Trophoblast cell (in vitro differentiated cells and primary cell): ENCODE measurements at regions not wholly inside any gene's neighbourhood (a gene's known extent, or its start where the extent isn't known, plus 50 kb on each side); places are given as distances from the start of the nearest gene placed in this dataset.

Experiments
- DNase-seq, 2 donors: peaks; one replicate each; pipeline ENCODE4 v3.0.0-alpha.2; 2016
- H2AFZ ChIP-seq: 2 replicates; pipeline ENCODE4 v1.6.1; 2013; ENCODE audit warnings: low read length, moderate library complexity, mild to moderate bottlenecking; ENCODE audit not compliant: insufficient read depth, poor library complexity
- H2AK5ac ChIP-seq: 2 replicates; pipeline ENCODE4 v1.6.1; 2013; ENCODE audit warnings: mild to moderate bottlenecking, low read length
- H2BK120ac ChIP-seq: 2 replicates; pipeline ENCODE4 v1.6.1; 2013; ENCODE audit warnings: low read length, mild to moderate bottlenecking, moderate library complexity; ENCODE audit not compliant: insufficient read depth, poor library complexity
- H2BK12ac ChIP-seq: 2 replicates; pipeline ENCODE4 v1.6.1; 2013; ENCODE audit warnings: mild to moderate bottlenecking, low read length, moderate library complexity
- H2BK5ac ChIP-seq: 2 replicates; pipeline ENCODE4 v1.6.1; 2013; ENCODE audit warnings: low read length, low read depth, moderate library complexity, mild to moderate bottlenecking; ENCODE audit not compliant: poor library complexity
- H3K14ac ChIP-seq: 2 replicates; pipeline ENCODE4 v1.6.1; 2013; ENCODE audit warnings: mild to moderate bottlenecking, low read length
- H3K18ac ChIP-seq: 2 replicates; pipeline ENCODE4 v1.6.1; 2013; ENCODE audit warnings: mild to moderate bottlenecking, low read length
- H3K23ac ChIP-seq: 2 replicates; pipeline ENCODE4 v1.6.1; 2013; ENCODE audit warnings: low read length
- H3K27ac ChIP-seq: 2 replicates; pipeline ENCODE4 v1.5.1; 2013; ENCODE audit warnings: low read depth, mild to moderate bottlenecking, inconsistent platforms, low read length, moderate library complexity
- H3K27me3 ChIP-seq: 2 replicates; pipeline ENCODE4 v1.6.1; 2013; ENCODE audit warnings: inconsistent platforms, mild to moderate bottlenecking, low read length, moderate library complexity; ENCODE audit not compliant: insufficient read depth
- H3K36me3 ChIP-seq, 2 experiments: 1 replicate in 1 of 2; 2 replicates in 1 of 2; pipeline ENCODE4 v1.6.1; 2013; ENCODE audit warnings: low read length in 2 of 2, mild to moderate bottlenecking in 2 of 2, moderate library complexity in 1 of 2; ENCODE audit not compliant: insufficient read depth in 2 of 2, control insufficient read depth in 1 of 2
- H3K4ac ChIP-seq: 2 replicates; pipeline ENCODE4 v1.6.1; 2013; ENCODE audit warnings: low read depth, mild to moderate bottlenecking, low read length, moderate library complexity
- H3K4me1 ChIP-seq, 2 experiments: 1 replicate in 1 of 2; 2 replicates in 1 of 2; pipeline ENCODE4 v1.6.1; 2013; ENCODE audit warnings: low read length in 2 of 2, mild to moderate bottlenecking in 2 of 2, moderate library complexity in 1 of 2; ENCODE audit not compliant: insufficient read depth in 2 of 2, control insufficient read depth in 1 of 2
- H3K4me2 ChIP-seq: 2 replicates; pipeline ENCODE4 v1.6.1; 2013; ENCODE audit warnings: inconsistent platforms, mild to moderate bottlenecking, low read length, moderate library complexity
- H3K4me3 ChIP-seq: 2 replicates; pipeline ENCODE4 v1.5.1; 2013; ENCODE audit warnings: mild to moderate bottlenecking, low read depth, low read length, inconsistent platforms
- H3K79me1 ChIP-seq: one replicate; pipeline ENCODE4 v1.6.1; 2013; ENCODE audit warnings: low read length
- H3K79me2 ChIP-seq: 2 replicates; pipeline ENCODE4 v1.6.1; 2013; ENCODE audit warnings: low read length, mild to moderate bottlenecking; ENCODE audit not compliant: control insufficient read depth, insufficient read depth, poor library complexity
- H3K9ac ChIP-seq: 2 replicates; pipeline ENCODE4 v1.6.1; 2013; ENCODE audit warnings: mild to moderate bottlenecking, low read length
- H3K9me3 ChIP-seq: 2 replicates; pipeline ENCODE4 v1.6.1; 2013; ENCODE audit warnings: low read depth, mild to moderate bottlenecking, control low read depth, inconsistent platforms, low read length; ENCODE audit not compliant: insufficient read depth
- H4K12ac ChIP-seq: 2 replicates; pipeline ENCODE4 v1.6.1; 2013; ENCODE audit warnings: low read depth, mild to moderate bottlenecking, low read length, moderate library complexity
- H4K8ac ChIP-seq: 2 replicates; pipeline ENCODE4 v1.6.1; 2013; ENCODE audit warnings: low read depth, mild to moderate bottlenecking, low read length, moderate library complexity
- H4K91ac ChIP-seq: one replicate; pipeline ENCODE4 v1.6.1; 2013; ENCODE audit warnings: low read depth, mild to moderate bottlenecking, low read length, moderate library complexity
- WGBS: extraction: QIAGEN DNeasy Blood & Tissue Kit; methylation state at CpG from one replicate; pipeline ENCODE4 v1.1.7; 2013; ENCODE audit warnings: missing lambda C conversion rate; ENCODE audit not compliant: insufficient read length, insufficient coverage; ENCODE audit errors: extremely low coverage; 5-methylcytosine and 5-hydroxymethylcytosine counted together

DNA sequence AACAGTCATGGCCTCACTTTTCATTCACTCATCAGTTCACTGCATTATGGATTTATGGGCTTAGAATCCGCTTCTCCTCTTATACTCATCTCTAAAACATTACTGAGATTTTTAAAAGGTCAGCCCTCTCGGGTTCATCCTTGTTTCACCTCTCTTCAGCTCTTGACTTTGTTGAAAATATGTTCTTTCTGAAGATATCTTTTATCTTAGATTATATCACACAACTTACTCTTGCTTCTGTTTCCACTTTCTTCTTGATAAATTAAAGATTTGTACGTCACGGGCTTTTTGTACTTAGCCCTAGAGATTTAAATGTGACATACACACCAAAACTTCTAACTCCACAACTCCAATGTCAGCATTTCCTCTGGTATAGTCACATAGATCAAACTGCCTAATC is 342.5 kb upstream of the TMEM229A start:
- H3K23ac ChIP-seq = no peak overlapping the region
- no CpG with 5 or more reads among the region's 4 CpGs for WGBS
- H3K36me3 ChIP-seq = no peaks in the 10 kb centered on the region
- no peak for DNase-seq
- no peak overlapping the region for H3K18ac ChIP-seq
- no peak overlapping the region for H4K8ac ChIP-seq
- no peak overlapping the region for H4K12ac ChIP-seq
- H3K79me2 ChIP-seq = no peaks in the 10 kb centered on the region
- no peak overlapping the region for H2BK5ac ChIP-seq
- no peak overlapping the region for H3K4ac ChIP-seq
- H3K79me1 ChIP-seq = no peaks in the 10 kb centered on the region
- H2AFZ ChIP-seq = no peak overlapping the region
- H3K4me1 ChIP-seq = no peaks in the 10 kb centered on the region
- no peak overlapping the region for H2BK120ac ChIP-seq
- no peak overlapping the region for H2BK12ac ChIP-seq
- no peak overlapping the region for H4K91ac ChIP-seq
- no peak overlapping the region for H3K27ac ChIP-seq
- H3K14ac ChIP-seq = no peak overlapping the region
- H2AK5ac ChIP-seq = no peak overlapping the region
- H3K27me3 ChIP-seq = no peaks in the 10 kb centered on the region
- H3K9me3 ChIP-seq = no peaks in the 10 kb centered on the region
- H3K4me2 ChIP-seq = no peak overlapping the region
- no peak overlapping the region for H3K4me3 ChIP-seq
- H3K9ac ChIP-seq = no peak overlapping the region

DNA sequence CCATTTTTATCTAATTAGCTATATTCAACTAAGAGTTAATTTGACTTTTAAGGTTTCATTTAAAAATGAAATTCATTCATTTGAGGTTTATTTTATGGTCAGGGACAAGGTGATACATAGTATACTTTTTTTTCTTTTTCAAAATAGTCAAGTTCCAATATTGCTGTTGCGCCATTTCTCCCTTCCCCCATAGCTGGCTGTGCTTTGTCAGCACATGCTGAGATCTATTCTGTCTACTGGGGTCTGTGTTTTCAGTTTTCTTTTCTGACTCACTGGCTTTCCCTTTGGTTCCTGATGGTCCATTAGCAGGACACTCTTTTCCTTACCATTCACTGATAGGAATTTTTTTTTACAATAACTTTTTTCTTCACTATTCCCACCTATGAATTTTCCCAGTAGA is 336.4 kb upstream of the TMEM229A start:
- H3K18ac ChIP-seq = no peak overlapping the region
- no peak overlapping the region for H2BK5ac ChIP-seq
- H3K9ac ChIP-seq = no peak overlapping the region
- no peaks in the 10 kb centered on the region for H3K27me3 ChIP-seq
- H2BK12ac ChIP-seq = no peak overlapping the region
- H3K23ac ChIP-seq = no peak overlapping the region
- no peak overlapping the region for H2AK5ac ChIP-seq
- H4K8ac ChIP-seq = no peak overlapping the region
- H3K4me1 ChIP-seq = no peaks in the 10 kb centered on the region
- H3K36me3 ChIP-seq = no peaks in the 10 kb centered on the region
- WGBS = no CpG with 5 or more reads among the region's 1 CpG
- H3K79me1 ChIP-seq = no peaks in the 10 kb centered on the region
- H3K4me2 ChIP-seq = no peak overlapping the region
- H3K27ac ChIP-seq = no peak overlapping the region
- no peak overlapping the region for H2BK120ac ChIP-seq
- H3K4ac ChIP-seq = no peak overlapping the region
- H2AFZ ChIP-seq = no peak overlapping the region
- no peaks in the 10 kb centered on the region for H3K9me3 ChIP-seq
- H4K12ac ChIP-seq = no peak overlapping the region
- no peak for DNase-seq
- H3K4me3 ChIP-seq = no peak overlapping the region
- no peaks in the 10 kb centered on the region for H3K79me2 ChIP-seq
- no peak overlapping the region for H3K14ac ChIP-seq
- no peak overlapping the region for H4K91ac ChIP-seq

DNA sequence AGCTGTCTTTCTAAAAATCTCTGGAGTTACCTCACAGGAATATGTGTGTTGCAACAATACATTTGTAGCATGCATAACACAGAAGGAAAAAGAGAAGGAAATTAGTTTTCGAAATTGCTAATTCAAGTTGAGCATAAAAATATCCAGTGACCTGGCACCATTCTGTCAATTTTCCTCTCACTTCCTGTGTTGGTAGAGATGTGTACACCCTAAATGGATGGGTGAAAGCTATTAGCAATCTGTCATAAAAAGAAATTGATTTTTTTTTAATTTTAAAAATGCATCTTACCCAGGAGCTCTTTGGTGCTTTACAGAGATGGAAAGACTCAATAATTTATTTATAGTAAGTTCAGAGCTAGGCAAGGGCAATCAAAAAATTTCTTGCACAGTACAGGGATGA is 333.3 kb upstream of the TMEM229A start:
- Histone ChIP-seq H2AK5ac (no peak overlapping the region), H3K27ac (no peak overlapping the region), H4K12ac (no peak overlapping the region), H3K36me3 (no peaks in the 10 kb centered on the region), H3K18ac (no peak overlapping the region), H3K9ac (no peak overlapping the region), H3K4ac (no peak overlapping the region), H2BK120ac (no peak overlapping the region), H3K4me1 (no peaks in the 10 kb centered on the region), H3K23ac (no peak overlapping the region), H3K79me1 (no peaks in the 10 kb centered on the region), H3K4me3 (no peak overlapping the region), H3K79me2 (no peaks in the 10 kb centered on the region), H2BK12ac (no peak overlapping the region), H3K4me2 (no peak overlapping the region), H4K8ac (no peak overlapping the region), H4K91ac (no peak overlapping the region), H3K27me3 (no peaks in the 10 kb centered on the region), H3K14ac (no peak overlapping the region), H2AFZ (no peak overlapping the region), H3K9me3 (no peaks in the 10 kb centered on the region), H2BK5ac (no peak overlapping the region)
- DNase-seq = no peak
- no CpG with 5 or more reads among the region's 1 CpG for WGBS

DNA sequence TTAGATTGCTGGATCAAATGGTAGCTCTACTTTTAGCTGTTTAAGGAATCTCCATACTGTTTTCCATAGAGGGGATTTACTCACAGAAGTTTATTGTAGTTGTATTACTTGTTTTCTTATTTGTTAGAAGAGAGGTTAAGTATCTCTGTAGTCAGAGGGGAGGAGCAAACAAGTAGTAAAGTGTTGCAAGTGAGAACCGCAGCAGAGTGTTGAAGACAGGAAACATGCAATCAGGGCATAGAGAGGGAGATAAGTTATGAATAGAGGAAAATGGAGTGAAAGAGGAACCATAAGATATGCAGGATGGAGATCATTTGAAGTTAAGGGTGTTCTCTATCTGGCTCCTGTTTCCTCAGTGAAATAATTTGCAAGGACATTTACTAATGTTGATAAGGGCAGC is 331.4 kb upstream of the TMEM229A start:
- Histone ChIP-seq H4K8ac (no peak overlapping the region), H2AK5ac (no peak overlapping the region), H4K91ac (no peak overlapping the region), H4K12ac (no peak overlapping the region), H3K27ac (no peak overlapping the region), H3K23ac (no peak overlapping the region), H2AFZ (no peak overlapping the region), H3K27me3 (no peaks in the 10 kb centered on the region), H3K14ac (no peak overlapping the region), H3K18ac (no peak overlapping the region), H3K9ac (no peak overlapping the region), H2BK5ac (no peak overlapping the region), H3K9me3 (no peaks in the 10 kb centered on the region), H3K4me3 (no peak overlapping the region), H3K4me2 (no peak overlapping the region), H2BK12ac (no peak overlapping the region), H3K36me3 (no peaks in the 10 kb centered on the region), H3K4ac (no peak overlapping the region), H2BK120ac (no peak overlapping the region), H3K79me1 (no peaks in the 10 kb centered on the region), H3K4me1 (no peaks in the 10 kb centered on the region), H3K79me2 (no peaks in the 10 kb centered on the region)
- DNase-seq = no peak
- WGBS = no CpG with 5 or more reads among the region's 1 CpG

DNA sequence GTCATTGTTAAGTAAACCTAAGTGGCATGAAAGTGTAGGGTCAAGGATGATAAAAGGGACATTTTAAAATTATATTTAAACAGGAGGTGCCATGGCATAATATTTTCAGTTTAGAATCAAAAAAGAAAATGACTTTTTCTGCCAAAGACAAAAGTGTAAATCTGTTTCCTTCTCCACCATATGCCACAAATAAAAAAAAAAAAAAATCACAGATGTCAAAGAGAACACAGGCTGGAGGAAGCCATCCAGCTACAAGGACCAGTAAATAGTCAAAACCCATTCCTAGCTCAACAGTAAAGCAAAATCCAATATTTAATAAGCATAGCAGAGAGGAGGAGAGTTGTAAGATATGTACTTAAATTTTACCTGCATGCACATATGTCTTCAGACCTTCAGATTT is 321.3 kb upstream of the TMEM229A start:
- no peaks in the 10 kb centered on the region for H3K27me3 ChIP-seq

More for the DNA sequence above, 321.3 kb upstream of the TMEM229A start:
- H3K79me2 ChIP-seq = no peaks in the 10 kb centered on the region
- no peaks in the 10 kb centered on the region for H3K9me3 ChIP-seq
- H3K4me1 ChIP-seq = no peaks in the 10 kb centered on the region
- H3K36me3 ChIP-seq = no peaks in the 10 kb centered on the region
- H2AK5ac ChIP-seq = no peak overlapping the region
- no peak for DNase-seq
- H2AFZ ChIP-seq = no peak overlapping the region
- H3K23ac ChIP-seq = no peak overlapping the region
- no peak overlapping the region for H3K18ac ChIP-seq
- no peak overlapping the region for H3K9ac ChIP-seq
- H3K79me1 ChIP-seq = no peaks in the 10 kb centered on the region
- H2BK120ac ChIP-seq = no peak overlapping the region
- H4K91ac ChIP-seq = no peak overlapping the region
- H3K27ac ChIP-seq = no peak overlapping the region
- H3K4ac ChIP-seq = no peak overlapping the region
- no peak overlapping the region for H2BK5ac ChIP-seq
- no peak overlapping the region for H2BK12ac ChIP-seq
- no peak overlapping the region for H3K4me2 ChIP-seq
- no peak overlapping the region for H3K4me3 ChIP-seq
- H4K12ac ChIP-seq = no peak overlapping the region
- H3K14ac ChIP-seq = no peak overlapping the region
- H4K8ac ChIP-seq = no peak overlapping the region
